GM12878 (cell line): ENCODE measurements at regions not wholly inside any gene's neighbourhood (a gene's known extent, or its start where the extent isn't known, plus 50 kb on each side); places are given as distances from the start of the nearest gene placed in this dataset.

Experiments used
- ATAC-seq: fragments of 200-7000 bp; cut with Tn5 transposase; 3 replicates; pipeline ENCODE4 v1.9.1; 2020; ENCODE audit warnings: mild to moderate bottlenecking, moderate library complexity
- BruUV-seq: library from RNA; stranded (reverse); fragments of 400-500 nt; replicated peaks from 2 replicates; lab custom pipeline; 2021; lab: Mats Ljungman, UMichigan
- CTCF ChIA-PET: fragments of 300-600 bp; sonication (Branson Sonifier 250); formaldehyde crosslinking; extraction: SDS; loops from one replicate; lab custom pipeline; 2021; ENCODE audit warnings: inconsistent platforms; lab: Yijun Ruan, JAX
- POLR2A ChIA-PET: fragments of 350-600 bp; formaldehyde crosslinking; extraction: SDS; loops from one replicate; lab custom pipeline; 2021; ENCODE audit warnings: inconsistent platforms; lab: Charles Lee
- RAD21 ChIA-PET: fragments of 300-600 bp; sonication (Branson Sonifier 250); formaldehyde crosslinking; loops from one replicate; lab custom pipeline; 2023; ENCODE audit warnings: antibody characterized with exemption; ENCODE audit not compliant: unreplicated experiment; lab: Charles Lee
- SMC1A ChIA-PET: fragments of 300-600 bp; sonication (Branson Sonifier 250); formaldehyde crosslinking; loops from one replicate; lab custom pipeline; 2023; ENCODE audit not compliant: unreplicated experiment, uncharacterized antibody; lab: Charles Lee
- DNase-seq: peaks from one replicate; pipeline ENCODE4 v3.0.0-alpha.2; 2011; ENCODE audit warnings: low read depth, low spot score
- FAIRE-seq: peaks from 3 replicates; lab custom pipeline; 2011; peaks lifted over from hg19 to GRCh38; lab: Jason Lieb, UNC
- H2AFZ ChIP-seq: 2 replicates; pipeline ENCODE4 v1.6.0; 2011; ENCODE audit warnings: low read depth, low read length, control low read depth; ENCODE audit not compliant: control insufficient read depth
- H3K27ac ChIP-seq: 2 replicates; pipeline ENCODE4 v1.5.1; 2011; ENCODE audit warnings: control low read depth; ENCODE audit not compliant: control insufficient read depth, insufficient read depth
- H3K27me3 ChIP-seq, 2 experiments: replicated peaks in 1 of 2; 2 replicates each; pipeline versions ENCODE4 v1.6.0 to v1.6.1; 2011; ENCODE audit warnings: low read length in 1 of 2; ENCODE audit not compliant: control insufficient read depth in 2 of 2, insufficient read depth in 2 of 2
- H3K36me3 ChIP-seq, 2 experiments: 2 replicates each; pipeline ENCODE4 v1.5.1; 2011; ENCODE audit warnings: low read length in 1 of 2; ENCODE audit not compliant: control insufficient read depth in 2 of 2, insufficient read depth in 2 of 2
- H3K4me1 ChIP-seq: 2 replicates; pipeline ENCODE4 v1.6.1; 2011; ENCODE audit warnings: mild to moderate bottlenecking, low read length, moderate library complexity, mixed read lengths; ENCODE audit not compliant: control insufficient read depth, insufficient read depth
- H3K4me2 ChIP-seq: 2 replicates; pipeline ENCODE4 v1.6.0; 2011; ENCODE audit warnings: control low read depth; ENCODE audit not compliant: control insufficient read depth, insufficient read depth
- H3K4me3 ChIP-seq: fragments of 200-600 bp; sonication (generic); 2 replicates; pipeline ENCODE4 v1.5.1; 2016
- H3K79me2 ChIP-seq: 2 replicates; pipeline ENCODE4 v1.6.0; 2011; ENCODE audit warnings: low read length; ENCODE audit not compliant: control insufficient read depth, insufficient read depth
- H3K9ac ChIP-seq: 2 replicates; pipeline ENCODE4 v1.8.0; 2011; ENCODE audit warnings: low read length, control low read depth, mixed read lengths; ENCODE audit not compliant: control insufficient read depth, insufficient read depth
- H3K9me3 ChIP-seq: replicated peaks from 3 replicates; pipeline ENCODE4 v1.5.1; 2011; ENCODE audit warnings: mild to moderate bottlenecking, low read length; ENCODE audit not compliant: control insufficient read depth, insufficient read depth
- H4K20me1 ChIP-seq: 2 replicates; pipeline ENCODE4 v1.6.0; 2011; ENCODE audit not compliant: control insufficient read depth, insufficient read depth
- CHD2 ChIP-seq: IDR thresholded peaks from 2 replicates; pipeline ENCODE4 v1.6.1; 2011; ENCODE audit warnings: low read depth, low read length, improper control_type of control experiment, borderline replicate concordance
- CREM ChIP-seq: IDR thresholded peaks from 2 replicates; pipeline ENCODE4 v1.6.1; 2014; ENCODE audit warnings: antibody characterized with exemption, low read depth
- MEF2B ChIP-seq: fragments of 450-650 bp; IDR thresholded peaks from 2 replicates; pipeline ENCODE4 v1.6.1; 2018; ENCODE audit warnings: mild to moderate bottlenecking, moderate library complexity; ENCODE audit not compliant: partially characterized antibody, poor library complexity, severe bottlenecking
- NFYB ChIP-seq: IDR thresholded peaks from 2 replicates; pipeline ENCODE4 v1.6.1; 2011; ENCODE audit warnings: low read depth, mild to moderate bottlenecking, low read length, improper control_type of control experiment, moderate library complexity; ENCODE audit not compliant: insufficient read depth
- PAX5 ChIP-seq: IDR thresholded peaks from 2 replicates; pipeline ENCODE4 v1.6.1; 2011; ENCODE audit warnings: low read depth, low read length, borderline replicate concordance
- RAD21 ChIP-seq: IDR thresholded peaks from 2 replicates; pipeline ENCODE4 v1.6.1; 2011; ENCODE audit warnings: mild to moderate bottlenecking, low read depth, low read length, moderate library complexity; ENCODE audit not compliant: insufficient read depth
- SMAD5 ChIP-seq: IDR thresholded peaks from 2 replicates; pipeline ENCODE4 v1.6.1; 2016; ENCODE audit warnings: antibody characterized with exemption, low read depth
- SMARCA5 ChIP-seq: fragments of 450-650 bp; IDR thresholded peaks from 2 replicates; pipeline ENCODE4 v1.6.1; 2017; ENCODE audit warnings: mild to moderate bottlenecking
- ZNF24 ChIP-seq: fragments of 450-650 bp; IDR thresholded peaks from 2 replicates; pipeline ENCODE4 v1.6.1; 2017; ENCODE audit warnings: antibody characterized with exemption, mild to moderate bottlenecking
- WGBS: methylation state at CpG from one replicate; pipeline ENCODE4 v1.1.6; 2016; ENCODE audit warnings: low lambda C conversion rate; ENCODE audit not compliant: insufficient replicate concordance, insufficient coverage; ENCODE audit errors: missing lambda C conversion rate; 5-methylcytosine and 5-hydroxymethylcytosine counted together
- in situ Hi-C: fragments of 300-500 bp; cut with MboI; formaldehyde crosslinking; loops from 9 replicates; pipeline ENCODE4 v1.14.3; 2018; ENCODE audit warnings: mixed read lengths
- intact Hi-C: fragments of 100-400 bp; cut with micrococcal nuclease; formaldehyde crosslinking; loops from one replicate; pipeline ENCODE4 v1.14.2; 2022; ENCODE audit not compliant: unreplicated experiment
- TF ChIP-seq, protein P1 (sequence below): IDR thresholded peaks from 2 replicates; pipeline ENCODE4 v1.6.1; 2012; ENCODE audit warnings: mild to moderate bottlenecking, low read depth, low read length

DNA sequence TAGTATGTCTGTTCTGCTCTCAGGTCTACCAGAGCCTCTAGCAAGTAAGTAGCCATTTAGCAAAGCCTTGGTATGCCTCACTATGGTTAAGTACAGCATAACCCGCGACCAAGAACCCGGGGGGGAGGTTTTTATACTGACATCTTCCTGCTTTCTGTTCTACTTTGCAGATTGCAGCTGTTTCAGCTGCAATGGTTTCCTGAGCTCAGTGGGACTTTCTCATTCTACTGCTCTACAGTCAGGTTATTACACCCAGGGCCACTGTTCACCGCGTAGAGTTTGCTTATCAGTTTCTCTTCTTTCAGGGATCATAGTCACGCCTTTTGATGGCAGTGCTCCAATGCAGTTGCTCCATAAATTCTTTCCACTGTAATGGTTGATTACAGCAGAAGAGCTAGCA, 631.3 kb downstream of the TFAP2A start:
- CTCF ChIA-PET = interaction anchor here (1.1 to 2.1 kb wide), 8 partner anchors 12 to 246 kb away, joined by 3 to 7 read pairs (median 4); no protein-coding TSS in a partner anchor
- no peak overlapping the region for H3K27ac ChIP-seq
- in situ Hi-C loops (no loop called here), intact Hi-C loops (no loop called here)
- WGBS = 33% methylated on average over 6 of the region's 6 CpGs
- SMC1A ChIA-PET = interaction anchor here (0.9 to 3.2 kb wide), 9 partner anchors 8 to 246 kb away, joined by 3 to 16 read pairs (median 3); no protein-coding TSS in a partner anchor
- H3K9ac ChIP-seq = no peak overlapping the region
- no peaks in the 10 kb centered on the region for H4K20me1 ChIP-seq
- no peaks in the 10 kb centered on the region for H3K9me3 ChIP-seq
- POLR2A ChIA-PET = interaction anchor here (1.0 to 1.5 kb wide), 2 partner anchors 14 to 20 kb away, joined by 3 read pairs; no protein-coding TSS in a partner anchor
- H3K27me3 ChIP-seq = no peaks in the 10 kb centered on the region
- ATAC-seq (peak; percentile 29; the same call in 2 of the 3 replicates), FAIRE-seq (no peak), DNase-seq (no peak)
- H3K4me2 ChIP-seq = no peak overlapping the region
- H3K4me1 ChIP-seq = no peaks in the 10 kb centered on the region
- no peaks in the 10 kb centered on the region for H3K36me3 ChIP-seq
- no peak overlapping the region for H2AFZ ChIP-seq
- no peaks in the 10 kb centered on the region for H3K79me2 ChIP-seq
- RAD21 ChIA-PET = interaction anchor here (0.6 to 3.1 kb wide), 9 partner anchors 8 to 421 kb away, joined by 3 to 13 read pairs (median 3); no protein-coding TSS in a partner anchor
- no peak for TF ChIP-seq SMARCA5
- TF ChIP-seq RAD21 = 0 out of 2 replicates have a peak, but pooled peaks have one; percentile 24
- H3K4me3 ChIP-seq = no peak overlapping the region
- no TSS peak for BruUV-seq

DNA sequence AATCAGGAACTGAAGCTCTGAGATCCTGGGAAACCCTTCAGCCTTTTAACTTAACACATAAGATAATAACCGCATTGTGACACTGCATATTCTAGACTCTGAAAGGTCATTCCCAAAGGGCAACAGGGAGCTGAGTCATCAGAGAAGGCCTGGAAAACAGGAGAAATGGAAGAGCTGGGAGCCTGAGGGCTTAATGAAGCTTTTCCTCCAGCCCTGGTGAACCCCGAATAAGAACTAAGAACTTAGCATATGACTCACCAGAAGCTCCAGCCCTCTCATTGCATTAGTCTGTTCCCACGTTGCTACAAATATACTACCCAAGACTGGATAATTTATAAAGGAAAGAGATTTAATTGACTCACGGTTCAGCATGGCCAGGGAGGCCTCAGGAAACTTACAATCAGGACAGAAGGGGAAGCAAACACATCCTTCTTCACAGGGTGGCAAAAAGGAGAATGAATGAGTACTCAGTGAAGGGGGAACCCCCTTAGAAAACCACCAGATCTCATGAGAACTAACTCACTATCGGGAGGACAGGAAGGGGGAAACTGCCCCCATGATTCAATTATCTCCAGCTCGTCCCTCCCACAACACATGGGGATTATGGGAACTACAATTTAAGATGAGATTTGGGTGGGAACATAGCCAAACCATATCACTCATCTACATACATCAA, 648.5 kb downstream of the TFAP2A start:
- peak overlapping the region; percentile 18; the same call in 1 of the 2 replicates for H3K9ac ChIP-seq
- no peak overlapping the region for H3K4me3 ChIP-seq
- ChIA-PET RAD21 (interaction anchor here (0.7 to 2.4 kb wide), 4 partner anchors 18 to 218 kb away, joined by 3 to 13 read pairs (median 3); no protein-coding TSS in a partner anchor), SMC1A (interaction anchor here (1.0 to 2.2 kb wide), 8 partner anchors 8 to 249 kb away, joined by 3 to 12 read pairs (median 4); no protein-coding TSS in a partner anchor), POLR2A (interaction anchor here (0.7 to 1.6 kb wide), 4 partner anchors 9 to 249 kb away, joined by 3 to 7 read pairs (median 4); no protein-coding TSS in a partner anchor), CTCF (interaction anchor here (0.6 to 2.0 kb wide), 4 partner anchors 10 to 229 kb away, joined by 3 to 7 read pairs (median 4); no protein-coding TSS in a partner anchor)
- peak overlapping the region; percentile 39; the same call in 1 of the 2 replicates for H3K27ac ChIP-seq
- no peaks in the 10 kb centered on the region for H3K36me3 ChIP-seq
- in situ Hi-C loops (no loop called here), intact Hi-C loops (loop anchor here (10.0 kb wide), 1 partner anchor 1138 kb away; no protein-coding TSS in a partner anchor)
- DNase-seq = peak; percentile 12
- no peak for FAIRE-seq
- H2AFZ ChIP-seq = peak overlapping the region; percentile 46; the same call in 1 of the 2 replicates
- no peaks in the 10 kb centered on the region for H4K20me1 ChIP-seq
- no peaks in the 10 kb centered on the region; the same call in 2 of the 3 replicates for H3K9me3 ChIP-seq
- H3K27me3 ChIP-seq = no peaks in the 10 kb centered on the region
- H3K4me1 ChIP-seq = no peaks in the 10 kb centered on the region
- no peak overlapping the region for H3K4me2 ChIP-seq
- WGBS = 16% methylated on average over 6 of the region's 6 CpGs
- TSS peak; percentile 75 for BruUV-seq
- ATAC-seq = peak; percentile 84
- H3K79me2 ChIP-seq = no peaks in the 10 kb centered on the region
- peak; percentile 29; the same call in 1 of the 2 replicates for TF ChIP-seq CREM
- no peak for TF ChIP-seq PAX5
- TF ChIP-seq, protein P1, sequence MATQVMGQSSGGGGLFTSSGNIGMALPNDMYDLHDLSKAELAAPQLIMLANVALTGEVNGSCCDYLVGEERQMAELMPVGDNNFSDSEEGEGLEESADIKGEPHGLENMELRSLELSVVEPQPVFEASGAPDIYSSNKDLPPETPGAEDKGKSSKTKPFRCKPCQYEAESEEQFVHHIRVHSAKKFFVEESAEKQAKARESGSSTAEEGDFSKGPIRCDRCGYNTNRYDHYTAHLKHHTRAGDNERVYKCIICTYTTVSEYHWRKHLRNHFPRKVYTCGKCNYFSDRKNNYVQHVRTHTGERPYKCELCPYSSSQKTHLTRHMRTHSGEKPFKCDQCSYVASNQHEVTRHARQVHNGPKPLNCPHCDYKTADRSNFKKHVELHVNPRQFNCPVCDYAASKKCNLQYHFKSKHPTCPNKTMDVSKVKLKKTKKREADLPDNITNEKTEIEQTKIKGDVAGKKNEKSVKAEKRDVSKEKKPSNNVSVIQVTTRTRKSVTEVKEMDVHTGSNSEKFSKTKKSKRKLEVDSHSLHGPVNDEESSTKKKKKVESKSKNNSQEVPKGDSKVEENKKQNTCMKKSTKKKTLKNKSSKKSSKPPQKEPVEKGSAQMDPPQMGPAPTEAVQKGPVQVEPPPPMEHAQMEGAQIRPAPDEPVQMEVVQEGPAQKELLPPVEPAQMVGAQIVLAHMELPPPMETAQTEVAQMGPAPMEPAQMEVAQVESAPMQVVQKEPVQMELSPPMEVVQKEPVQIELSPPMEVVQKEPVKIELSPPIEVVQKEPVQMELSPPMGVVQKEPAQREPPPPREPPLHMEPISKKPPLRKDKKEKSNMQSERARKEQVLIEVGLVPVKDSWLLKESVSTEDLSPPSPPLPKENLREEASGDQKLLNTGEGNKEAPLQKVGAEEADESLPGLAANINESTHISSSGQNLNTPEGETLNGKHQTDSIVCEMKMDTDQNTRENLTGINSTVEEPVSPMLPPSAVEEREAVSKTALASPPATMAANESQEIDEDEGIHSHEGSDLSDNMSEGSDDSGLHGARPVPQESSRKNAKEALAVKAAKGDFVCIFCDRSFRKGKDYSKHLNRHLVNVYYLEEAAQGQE = no peak
- TF ChIP-seq ZNF24 = no peak
- no peak for TF ChIP-seq NFYB
- TF ChIP-seq CHD2 = no peak
- peak; percentile 63 for TF ChIP-seq MEF2B
- no peak for TF ChIP-seq SMAD5
